Suprapubic skin (tissue), 3 donors: ENCODE measurements at regions not wholly inside any gene's neighbourhood (a gene's known extent, or its start where the extent isn't known, plus 50 kb on each side); places are given as distances from the start of the nearest gene placed in this dataset.

ENCODE experiments used
- POLR2AphosphoS5 ChIP-seq, 3 donors: sonication (generic); formaldehyde crosslinking; IDR thresholded peaks; one replicate each; pipeline ENCODE4 v1.6.1; 2017; ENCODE audit warnings: antibody characterized with exemption in 3 of 3
- TF ChIP-seq, protein P1 (sequence below), 2 donors: fragments of 200-600 bp in 1 of 2; fragments of 450-650 bp in 1 of 2; sonication (generic) in 1 of 2; IDR thresholded peaks; one replicate each; pipeline ENCODE4 v1.5.1; 2016 to 2019; ENCODE audit warnings: antibody characterized with exemption in 2 of 2, mild to moderate bottlenecking in 1 of 2, moderate library complexity in 1 of 2

DNA sequence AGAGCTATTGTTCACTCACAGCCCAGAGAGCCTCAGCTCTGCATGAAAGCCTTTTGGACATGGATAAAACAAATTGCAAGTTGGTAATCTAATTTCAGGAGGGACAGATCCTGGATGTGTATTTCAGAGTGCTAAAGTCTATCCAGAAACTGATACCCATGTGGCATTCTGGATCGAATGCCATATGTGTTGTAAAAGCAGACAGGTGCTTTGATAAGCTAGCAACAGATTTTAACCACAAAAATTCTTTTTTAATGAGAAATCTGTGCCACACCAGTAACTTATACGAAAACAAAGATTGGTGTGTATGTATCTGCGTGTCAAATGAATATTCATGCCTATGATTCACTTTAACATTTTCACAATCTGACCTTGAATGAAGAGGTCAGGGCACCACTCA lies 936.6 kb upstream of the MAP3K7 start:
- no peak for TF ChIP-seq POLR2AphosphoS5 (IDR thresholded peaks at IDR 0.05)
- TF ChIP-seq, protein P1, sequence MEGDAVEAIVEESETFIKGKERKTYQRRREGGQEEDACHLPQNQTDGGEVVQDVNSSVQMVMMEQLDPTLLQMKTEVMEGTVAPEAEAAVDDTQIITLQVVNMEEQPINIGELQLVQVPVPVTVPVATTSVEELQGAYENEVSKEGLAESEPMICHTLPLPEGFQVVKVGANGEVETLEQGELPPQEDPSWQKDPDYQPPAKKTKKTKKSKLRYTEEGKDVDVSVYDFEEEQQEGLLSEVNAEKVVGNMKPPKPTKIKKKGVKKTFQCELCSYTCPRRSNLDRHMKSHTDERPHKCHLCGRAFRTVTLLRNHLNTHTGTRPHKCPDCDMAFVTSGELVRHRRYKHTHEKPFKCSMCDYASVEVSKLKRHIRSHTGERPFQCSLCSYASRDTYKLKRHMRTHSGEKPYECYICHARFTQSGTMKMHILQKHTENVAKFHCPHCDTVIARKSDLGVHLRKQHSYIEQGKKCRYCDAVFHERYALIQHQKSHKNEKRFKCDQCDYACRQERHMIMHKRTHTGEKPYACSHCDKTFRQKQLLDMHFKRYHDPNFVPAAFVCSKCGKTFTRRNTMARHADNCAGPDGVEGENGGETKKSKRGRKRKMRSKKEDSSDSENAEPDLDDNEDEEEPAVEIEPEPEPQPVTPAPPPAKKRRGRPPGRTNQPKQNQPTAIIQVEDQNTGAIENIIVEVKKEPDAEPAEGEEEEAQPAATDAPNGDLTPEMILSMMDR (IDR thresholded peaks at IDR 0.05), result no peak
